HepG2 (cell line): ENCODE measurements at regions not wholly inside any gene's neighbourhood (a gene's known extent, or its start where the extent isn't known, plus 50 kb on each side); places are given as distances from the start of the nearest gene placed in this dataset.

ENCODE experiments used
- BCLAF1 ChIP-seq: fragments of 450-650 bp; IDR thresholded peaks from 2 replicates; pipeline ENCODE4 v1.6.1; 2017; ENCODE audit warnings: mild to moderate bottlenecking
- NBN ChIP-seq: fragments of 450-650 bp; conservative IDR thresholded peaks from 2 replicates; pipeline ENCODE4 v1.6.1; 2017
- RAD21 ChIP-seq: fragments of 450-650 bp; formaldehyde crosslinking; IDR thresholded peaks from 2 replicates; pipeline ENCODE4 v1.5.0; 2020; ENCODE audit warnings: mild to moderate bottlenecking
- ZBTB49 ChIP-seq: sonication (generic); formaldehyde crosslinking; IDR thresholded peaks from 2 replicates; pipeline ENCODE4 v1.4.0; 2020; ENCODE audit warnings: missing genetic modification reagents, borderline replicate concordance

GRCh38 chr3:30166535-30166934 lies 439.9 kb upstream of the TGFBR2 start:
- no peak for TF ChIP-seq NBN
- no peak for TF ChIP-seq BCLAF1
- TF ChIP-seq ZBTB49 (CRISPR knock-in tag) = no peak
- no peak for TF ChIP-seq RAD21 (CRISPR knock-in tag)
